Urinary bladder (tissue), 3 donors: ENCODE measurements at regions not wholly inside any gene's neighbourhood (a gene's known extent, or its start where the extent isn't known, plus 50 kb on each side); places are given as distances from the start of the nearest gene placed in this dataset.

Source experiments
- DNase-seq: peaks from one replicate; pipeline ENCODE4 v3.0.0-alpha.2; 2015; ENCODE audit errors: extremely low spot score
- H3K27ac ChIP-seq: one replicate; pipeline ENCODE4 v1.5.1; 2013; ENCODE audit warnings: low read depth, mild to moderate bottlenecking, moderate library complexity
- H3K36me3 ChIP-seq: one replicate; pipeline ENCODE4 v1.6.1; 2013; ENCODE audit warnings: mild to moderate bottlenecking, moderate library complexity; ENCODE audit not compliant: insufficient read depth
- H3K4me1 ChIP-seq: one replicate; pipeline ENCODE4 v1.6.1; 2013; ENCODE audit warnings: mild to moderate bottlenecking, moderate library complexity; ENCODE audit not compliant: insufficient read depth
- H3K4me3 ChIP-seq: one replicate; pipeline ENCODE4 v1.5.1; 2013; ENCODE audit warnings: low read depth, low read length
- WGBS: extraction: QIAGEN DNeasy Blood & Tissue Kit; methylation state at CpG from one replicate; pipeline ENCODE4 v1.1.7; 2013; 5-methylcytosine and 5-hydroxymethylcytosine counted together
- donor health status: healthy with polysubstance abuse.
- donor health status: healthy.

GRCh38 chr5:12237837-12238575 is 333.8 kb upstream of the CTNND2 start:
- Histone ChIP-seq H3K27ac (no peak overlapping the region), H3K4me1 (no peaks in the 10 kb centered on the region), H3K4me3 (no peak overlapping the region), H3K36me3 (no peaks in the 10 kb centered on the region)
- DNase-seq: no peak
- 17% methylated on average over 6 of the region's 6 CpGs for WGBS

DNA sequence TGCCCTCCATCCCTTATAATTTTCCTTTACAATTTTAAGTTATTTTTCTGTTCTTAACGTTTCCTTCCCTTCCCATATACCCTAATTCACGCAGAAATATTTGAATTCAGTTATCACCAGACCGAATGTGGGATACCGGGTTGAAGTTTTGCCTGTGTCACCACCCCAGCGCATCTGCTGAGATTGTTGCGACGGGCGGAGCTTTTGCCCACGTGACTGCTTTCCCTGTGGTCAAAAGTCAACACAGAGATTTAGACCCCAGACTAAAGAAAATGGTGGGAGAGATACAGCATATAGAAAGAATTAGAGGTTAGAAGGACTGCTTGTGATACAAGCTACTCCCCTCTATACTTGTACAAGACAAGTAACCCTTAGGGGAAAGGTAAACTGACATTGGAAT is 326.4 kb upstream of the CTNND2 start:
- Histone ChIP-seq H3K4me3 (no peak overlapping the region), H3K36me3 (no peaks in the 10 kb centered on the region), H3K27ac (no peak overlapping the region), H3K4me1 (no peaks in the 10 kb centered on the region)
- DNase-seq: no peak
- WGBS: 82% methylated on average over 9 of the region's 9 CpGs

- Histone ChIP-seq H3K4me3 (no peak overlapping the region), H3K27ac (no peak overlapping the region), H3K36me3 (no peaks in the 10 kb centered on the region), H3K4me1 (no peaks in the 10 kb centered on the region)
- WGBS: 62% methylated on average over 2 of the region's 2 CpGs
- DNase-seq: no peak
Observed at GRCh38 chr5:12217039-12217438, 312.8 kb upstream of the CTNND2 start.

- Histone ChIP-seq H3K27ac (no peak overlapping the region), H3K4me3 (no peak overlapping the region), H3K36me3 (no peaks in the 10 kb centered on the region), H3K4me1 (no peaks in the 10 kb centered on the region)
- DNase-seq: no peak
- WGBS: 64% methylated on average over 2 of the region's 2 CpGs
Observed at GRCh38 chr5:12214267-12215015, 310.2 kb upstream of the CTNND2 start.

GRCh38 chr5:12208366-12209100 is 304.3 kb upstream of the CTNND2 start:
- Histone ChIP-seq H3K36me3 (no peaks in the 10 kb centered on the region), H3K4me3 (no peak overlapping the region), H3K4me1 (no peaks in the 10 kb centered on the region), H3K27ac (no peak overlapping the region)
- DNase-seq: no peak
- WGBS: 70% methylated on average over 4 of the region's 4 CpGs

DNA sequence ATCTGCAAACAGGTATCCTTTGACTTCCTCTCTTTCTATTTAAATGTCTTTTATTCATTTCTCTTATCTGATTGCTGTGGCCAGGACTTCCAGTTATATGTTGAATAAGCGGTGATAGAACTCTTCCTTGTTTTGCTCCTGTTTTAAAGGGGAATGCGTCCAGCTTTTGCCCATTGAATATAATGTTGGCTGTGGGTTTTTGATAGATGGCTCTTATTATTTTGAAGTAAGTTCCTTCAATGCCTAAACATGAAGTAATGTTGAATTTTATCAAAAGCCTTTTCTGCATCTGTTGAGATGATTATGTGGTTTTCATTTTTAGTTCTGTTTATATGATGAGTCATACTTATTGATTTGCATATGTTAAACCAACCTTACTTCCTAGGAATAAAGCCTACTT is 300.5 kb upstream of the CTNND2 start:
- Histone ChIP-seq H3K36me3 (no peaks in the 10 kb centered on the region), H3K27ac (no peak overlapping the region), H3K4me3 (no peak overlapping the region), H3K4me1 (no peaks in the 10 kb centered on the region)
- 78% methylated on average over 2 of the region's 2 CpGs for WGBS
- DNase-seq: no peak

- no peak for DNase-seq
- 88% methylated on average over 9 of the region's 9 CpGs for WGBS
- H3K4me3 ChIP-seq: no peak overlapping the region
- H3K27ac ChIP-seq: no peak overlapping the region
- no peaks in the 10 kb centered on the region for H3K4me1 ChIP-seq
- H3K36me3 ChIP-seq: no peaks in the 10 kb centered on the region
Observed at GRCh38 chr5:12193536-12193935, 289.3 kb upstream of the CTNND2 start.

GRCh38 chr5:12183003-12183402 is 278.8 kb upstream of the CTNND2 start:
- WGBS: 74% methylated on average over 6 of the region's 6 CpGs
- no peak overlapping the region for H3K27ac ChIP-seq
- H3K4me3 ChIP-seq: no peak overlapping the region
- H3K4me1 ChIP-seq: no peaks in the 10 kb centered on the region
- DNase-seq: no peak
- H3K36me3 ChIP-seq: no peaks in the 10 kb centered on the region

DNA sequence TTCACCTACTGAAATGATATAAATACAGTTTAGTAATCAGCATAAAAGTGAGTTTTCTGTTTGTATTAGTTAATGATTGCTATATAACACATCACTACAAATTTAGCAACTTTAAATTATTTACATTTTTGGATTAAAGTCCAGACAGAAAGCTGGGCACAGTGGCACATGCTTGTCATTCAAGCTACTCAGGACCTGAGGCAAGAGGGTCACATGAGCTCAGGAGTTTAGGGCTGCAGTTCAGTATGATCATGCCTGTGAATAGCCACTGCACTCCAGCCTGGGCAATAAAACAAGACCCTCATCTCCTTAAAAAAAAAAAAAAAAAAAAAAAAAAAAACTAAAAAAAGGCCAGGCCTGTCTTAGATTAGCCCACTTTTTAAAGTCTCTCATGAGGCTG is 273.6 kb upstream of the CTNND2 start:
- Histone ChIP-seq H3K27ac (no peak overlapping the region), H3K4me3 (no peak overlapping the region), H3K4me1 (no peaks in the 10 kb centered on the region), H3K36me3 (no peaks in the 10 kb centered on the region)
- DNase-seq: no peak

DNA sequence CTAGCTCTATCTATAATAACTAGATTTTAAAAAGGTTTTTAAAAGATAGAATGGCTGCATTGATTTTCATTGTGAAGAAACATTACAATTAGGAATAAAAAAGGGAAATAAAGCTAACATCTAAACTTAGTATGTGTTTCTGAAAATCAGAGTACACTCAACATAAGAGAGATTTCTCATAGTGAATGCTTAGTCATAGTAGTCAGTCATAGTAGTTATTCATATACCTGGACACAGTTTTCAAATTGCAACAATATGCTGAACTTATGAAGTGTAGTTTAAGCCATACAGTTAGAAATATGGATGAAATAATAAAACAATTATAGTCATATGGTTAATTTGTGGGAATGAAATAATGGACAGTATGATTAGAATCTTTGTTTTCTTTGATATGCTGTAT is 273.0 kb upstream of the CTNND2 start:
- DNase-seq: no peak
- Histone ChIP-seq H3K27ac (no peak overlapping the region), H3K4me3 (no peak overlapping the region)

DNA sequence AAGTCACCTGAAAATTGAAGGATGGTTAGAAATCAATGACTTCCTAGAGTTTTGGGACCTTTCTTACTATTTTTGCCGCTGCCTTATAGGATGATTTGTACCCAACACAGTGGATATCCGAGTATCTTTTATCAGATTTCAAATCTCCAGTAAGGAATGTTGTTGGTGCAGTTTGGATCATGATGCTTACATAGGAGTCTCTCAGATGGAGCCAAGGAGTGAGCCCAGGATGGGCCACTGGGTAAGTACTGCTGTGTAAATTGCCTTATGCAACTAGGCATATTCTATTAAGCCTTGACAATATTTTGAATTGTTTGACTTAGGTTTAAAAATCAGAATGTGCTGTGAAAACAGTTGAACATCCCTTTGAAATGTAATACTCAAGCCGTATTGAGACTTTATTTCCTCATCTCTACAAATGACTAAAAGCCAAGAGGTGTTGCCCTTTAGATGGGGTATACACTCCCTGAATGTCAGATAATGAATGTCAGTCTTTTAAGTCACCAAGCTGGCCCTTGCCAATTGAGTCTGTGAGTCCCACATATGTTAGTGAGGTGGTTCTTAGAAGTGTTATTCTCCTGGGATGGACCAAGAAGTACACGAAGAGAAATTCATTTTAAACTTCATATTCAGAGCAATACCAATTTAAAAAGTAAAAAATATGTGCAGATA is 271.8 kb upstream of the CTNND2 start:
- H3K4me3 ChIP-seq: no peak overlapping the region
- no peak overlapping the region for H3K27ac ChIP-seq
- no peaks in the 10 kb centered on the region for H3K36me3 ChIP-seq
- DNase-seq: no peak
- H3K4me1 ChIP-seq: no peaks in the 10 kb centered on the region
- WGBS: 41% methylated on average over 4 of the region's 4 CpGs

More for the DNA sequence above, 273.0 kb upstream of the CTNND2 start:
- Histone ChIP-seq H3K36me3 (no peaks in the 10 kb centered on the region), H3K4me1 (no peaks in the 10 kb centered on the region)

DNA sequence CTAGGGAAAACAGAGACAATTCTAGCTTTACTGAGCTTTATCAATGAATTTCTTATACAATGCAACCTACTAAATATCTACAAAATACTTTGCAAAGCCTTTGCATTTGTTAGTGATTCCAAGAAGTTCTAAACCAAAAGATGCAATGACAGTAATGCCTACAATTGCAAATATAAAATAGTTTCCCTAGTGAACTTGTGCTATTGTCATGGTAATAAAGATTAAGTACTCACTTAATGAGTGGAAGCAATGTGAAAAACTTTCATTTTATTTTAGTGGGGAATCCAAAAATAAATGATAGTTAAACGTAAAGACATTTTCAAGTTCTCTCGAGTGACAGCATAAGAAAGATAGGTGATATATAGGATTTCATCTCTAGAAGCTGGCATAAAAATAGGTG is 270.5 kb upstream of the CTNND2 start:
- Histone ChIP-seq H3K36me3 (no peaks in the 10 kb centered on the region), H3K4me1 (no peaks in the 10 kb centered on the region), H3K27ac (no peak overlapping the region), H3K4me3 (no peak overlapping the region)
- DNase-seq: no peak
- 58% methylated on average over 2 of the region's 2 CpGs for WGBS

- H3K36me3 ChIP-seq: no peaks in the 10 kb centered on the region
- DNase-seq: no peak
- 53% methylated on average over 1 of the region's 1 CpG for WGBS
- no peak overlapping the region for H3K27ac ChIP-seq
- no peaks in the 10 kb centered on the region for H3K4me1 ChIP-seq
- H3K4me3 ChIP-seq: no peak overlapping the region
Observed at GRCh38 chr5:12169536-12169935, 265.3 kb upstream of the CTNND2 start.
